ENCODE measurements at regions not wholly inside any gene's neighbourhood (a gene's known extent, or its start where the extent isn't known, plus 50 kb on each side); places are given as distances from the start of the nearest gene placed in this dataset.
"Not testable (repeated sequence)": the region's sequence is repeated elsewhere in the genome, so short reads cannot be mapped to it uniquely, and the experiment has no call there.

GRCh38 chr3:124149081-124149480, 157.2 kb upstream of the ROPN1 start:
- Histone ChIP-seq H3K9ac (ENCODE audit: low read depth in 1 of 2, low read length in 2 of 2) (no peak overlapping the region), H3K9me3 (ENCODE audit: control insufficient read depth in 2 of 2, low read length in 2 of 2) (no peaks in the 10 kb centered on the region), H3K4me1 (ENCODE audit: control insufficient read depth in 2 of 2, insufficient read depth in 2 of 2, low read length in 2 of 2) (no peaks in the 10 kb centered on the region), H3K27me3 (ENCODE audit: control insufficient read depth in 2 of 2, insufficient read depth in 2 of 2, low read length in 2 of 2) (no peaks in the 10 kb centered on the region), H3K36me3 (ENCODE audit: control insufficient read depth in 2 of 2, insufficient read depth in 2 of 2, low read length in 2 of 2) (no peaks in the 10 kb centered on the region), H3K27ac (ENCODE audit: low read depth in 2 of 2, low read length in 2 of 2) (no peak overlapping the region), H3K4me3 (ENCODE audit: low read length in 2 of 2) (no peak overlapping the region)

GRCh38 chr3:124149771-124150170, 157.8 kb upstream of the ROPN1 start:
- H3K27ac ChIP-seq (ENCODE audit: low read depth in 2 of 2, low read length in 2 of 2), result no peak overlapping the region
- H3K36me3 ChIP-seq (ENCODE audit: control insufficient read depth in 2 of 2, insufficient read depth in 2 of 2, low read length in 2 of 2), result no peaks in the 10 kb centered on the region
- no peak overlapping the region for H3K4me3 ChIP-seq (ENCODE audit: low read length in 2 of 2)
- H3K9me3 ChIP-seq (ENCODE audit: control insufficient read depth in 2 of 2, low read length in 2 of 2), result no peaks in the 10 kb centered on the region
- H3K4me1 ChIP-seq (ENCODE audit: control insufficient read depth in 2 of 2, insufficient read depth in 2 of 2, low read length in 2 of 2), result no peaks in the 10 kb centered on the region
- no peaks in the 10 kb centered on the region for H3K27me3 ChIP-seq (ENCODE audit: control insufficient read depth in 2 of 2, insufficient read depth in 2 of 2, low read length in 2 of 2)
- H3K9ac ChIP-seq (ENCODE audit: low read depth in 1 of 2, low read length in 2 of 2), result no peak overlapping the region

- H3K9me3 ChIP-seq (ENCODE audit: control insufficient read depth in 2 of 2, low read length in 2 of 2); H3K36me3 ChIP-seq (ENCODE audit: control insufficient read depth in 2 of 2, insufficient read depth in 2 of 2, low read length in 2 of 2); H3K9ac ChIP-seq (ENCODE audit: low read depth in 1 of 2, low read length in 2 of 2): not testable (repeated sequence)
Measured at GRCh38 chr3:124152891-124153290, 161.0 kb upstream of the ROPN1 start.

GRCh38 chr3:124156866-124157712, 165.2 kb upstream of the ROPN1 start:
- H3K27ac ChIP-seq (ENCODE audit: low read depth in 2 of 2, low read length in 2 of 2), result no peak overlapping the region
- no peaks in the 10 kb centered on the region for H3K4me1 ChIP-seq (ENCODE audit: control insufficient read depth in 2 of 2, insufficient read depth in 2 of 2, low read length in 2 of 2)
- H3K9me3 ChIP-seq (ENCODE audit: control insufficient read depth in 2 of 2, low read length in 2 of 2), result no peaks in the 10 kb centered on the region
- H3K9ac ChIP-seq (ENCODE audit: low read depth in 1 of 2, low read length in 2 of 2), result no peak overlapping the region
- no peaks in the 10 kb centered on the region for H3K27me3 ChIP-seq (ENCODE audit: control insufficient read depth in 2 of 2, insufficient read depth in 2 of 2, low read length in 2 of 2)
- H3K4me3 ChIP-seq (ENCODE audit: low read length in 2 of 2), result no peak overlapping the region
- no peaks in the 10 kb centered on the region for H3K36me3 ChIP-seq (ENCODE audit: control insufficient read depth in 2 of 2, insufficient read depth in 2 of 2, low read length in 2 of 2)

More at GRCh38 chr3:124152891-124153290, 161.0 kb upstream of the ROPN1 start:
- H3K27me3 ChIP-seq (ENCODE audit: control insufficient read depth in 2 of 2, insufficient read depth in 2 of 2, low read length in 2 of 2); H3K4me3 ChIP-seq (ENCODE audit: low read length in 2 of 2); H3K4me1 ChIP-seq (ENCODE audit: control insufficient read depth in 2 of 2, insufficient read depth in 2 of 2, low read length in 2 of 2); H3K27ac ChIP-seq (ENCODE audit: low read depth in 2 of 2, low read length in 2 of 2): not testable (repeated sequence)

GRCh38 chr3:124157748-124158147, 165.8 kb upstream of the ROPN1 start:
- H3K4me1 ChIP-seq (ENCODE audit: control insufficient read depth in 2 of 2, insufficient read depth in 2 of 2, low read length in 2 of 2), result no peaks in the 10 kb centered on the region
- no peaks in the 10 kb centered on the region for H3K27me3 ChIP-seq (ENCODE audit: control insufficient read depth in 2 of 2, insufficient read depth in 2 of 2, low read length in 2 of 2)
- H3K36me3 ChIP-seq (ENCODE audit: control insufficient read depth in 2 of 2, insufficient read depth in 2 of 2, low read length in 2 of 2), result no peaks in the 10 kb centered on the region
- no peak overlapping the region for H3K9ac ChIP-seq (ENCODE audit: low read depth in 1 of 2, low read length in 2 of 2)
- no peak overlapping the region for H3K4me3 ChIP-seq (ENCODE audit: low read length in 2 of 2)
- H3K9me3 ChIP-seq (ENCODE audit: control insufficient read depth in 2 of 2, low read length in 2 of 2), result no peaks in the 10 kb centered on the region
- H3K27ac ChIP-seq (ENCODE audit: low read depth in 2 of 2, low read length in 2 of 2), result no peak overlapping the region

GRCh38 chr3:124158168-124158881, 166.4 kb upstream of the ROPN1 start:
- H3K4me3 ChIP-seq (ENCODE audit: low read length in 2 of 2), result no peak overlapping the region
- no peak overlapping the region for H3K9ac ChIP-seq (ENCODE audit: low read depth in 1 of 2, low read length in 2 of 2)
- no peaks in the 10 kb centered on the region for H3K4me1 ChIP-seq (ENCODE audit: control insufficient read depth in 2 of 2, insufficient read depth in 2 of 2, low read length in 2 of 2)
- no peaks in the 10 kb centered on the region for H3K27me3 ChIP-seq (ENCODE audit: control insufficient read depth in 2 of 2, insufficient read depth in 2 of 2, low read length in 2 of 2)
- H3K9me3 ChIP-seq (ENCODE audit: control insufficient read depth in 2 of 2, low read length in 2 of 2), result no peaks in the 10 kb centered on the region
- no peak overlapping the region for H3K27ac ChIP-seq (ENCODE audit: low read depth in 2 of 2, low read length in 2 of 2)
- no peaks in the 10 kb centered on the region for H3K36me3 ChIP-seq (ENCODE audit: control insufficient read depth in 2 of 2, insufficient read depth in 2 of 2, low read length in 2 of 2)

GRCh38 chr3:124161448-124161847, 169.5 kb upstream of the ROPN1 start:
- no peaks in the 10 kb centered on the region for H3K27me3 ChIP-seq (ENCODE audit: control insufficient read depth in 2 of 2, insufficient read depth in 2 of 2, low read length in 2 of 2)
- H3K9me3 ChIP-seq (ENCODE audit: control insufficient read depth in 2 of 2, low read length in 2 of 2), result no peaks in the 10 kb centered on the region
- no peak overlapping the region for H3K4me3 ChIP-seq (ENCODE audit: low read length in 2 of 2)
- no peak overlapping the region for H3K9ac ChIP-seq (ENCODE audit: low read depth in 1 of 2, low read length in 2 of 2)
- no peaks in the 10 kb centered on the region for H3K4me1 ChIP-seq (ENCODE audit: control insufficient read depth in 2 of 2, insufficient read depth in 2 of 2, low read length in 2 of 2)
- no peak overlapping the region for H3K27ac ChIP-seq (ENCODE audit: low read depth in 2 of 2, low read length in 2 of 2)
- H3K36me3 ChIP-seq (ENCODE audit: control insufficient read depth in 2 of 2, insufficient read depth in 2 of 2, low read length in 2 of 2), result no peaks in the 10 kb centered on the region

GRCh38 chr3:124163689-124164088, 171.8 kb upstream of the ROPN1 start:
- H3K27ac ChIP-seq (ENCODE audit: low read depth in 2 of 2, low read length in 2 of 2), result no peak overlapping the region
- no peaks in the 10 kb centered on the region for H3K27me3 ChIP-seq (ENCODE audit: control insufficient read depth in 2 of 2, insufficient read depth in 2 of 2, low read length in 2 of 2)
- H3K36me3 ChIP-seq (ENCODE audit: control insufficient read depth in 2 of 2, insufficient read depth in 2 of 2, low read length in 2 of 2), result no peaks in the 10 kb centered on the region

GRCh38 chr3:124168271-124168670, 176.3 kb upstream of the ROPN1 start:
- Histone ChIP-seq H3K36me3 (ENCODE audit: control insufficient read depth in 2 of 2, insufficient read depth in 2 of 2, low read length in 2 of 2) (no peaks in the 10 kb centered on the region), H3K4me3 (ENCODE audit: low read length in 2 of 2) (no peak overlapping the region), H3K27ac (ENCODE audit: low read depth in 2 of 2, low read length in 2 of 2) (no peak overlapping the region), H3K4me1 (ENCODE audit: control insufficient read depth in 2 of 2, insufficient read depth in 2 of 2, low read length in 2 of 2) (no peaks in the 10 kb centered on the region), H3K27me3 (ENCODE audit: control insufficient read depth in 2 of 2, insufficient read depth in 2 of 2, low read length in 2 of 2) (no peaks in the 10 kb centered on the region), H3K9ac (ENCODE audit: low read depth in 1 of 2, low read length in 2 of 2) (no peak overlapping the region), H3K9me3 (ENCODE audit: control insufficient read depth in 2 of 2, low read length in 2 of 2) (no peaks in the 10 kb centered on the region)

More at GRCh38 chr3:124163689-124164088, 171.8 kb upstream of the ROPN1 start:
- no peaks in the 10 kb centered on the region for H3K4me1 ChIP-seq (ENCODE audit: control insufficient read depth in 2 of 2, insufficient read depth in 2 of 2, low read length in 2 of 2)
- no peaks in the 10 kb centered on the region for H3K9me3 ChIP-seq (ENCODE audit: control insufficient read depth in 2 of 2, low read length in 2 of 2)
- H3K4me3 ChIP-seq (ENCODE audit: low read length in 2 of 2), result no peak overlapping the region
- no peak overlapping the region for H3K9ac ChIP-seq (ENCODE audit: low read depth in 1 of 2, low read length in 2 of 2)

GRCh38 chr3:124172283-124172682, 180.4 kb upstream of the ROPN1 start:
- no peak overlapping the region for H3K4me3 ChIP-seq (ENCODE audit: low read length in 2 of 2)
- no peak overlapping the region for H3K27ac ChIP-seq (ENCODE audit: low read depth in 2 of 2, low read length in 2 of 2)
- no peak overlapping the region for H3K9ac ChIP-seq (ENCODE audit: low read depth in 1 of 2, low read length in 2 of 2)
- H3K27me3 ChIP-seq (ENCODE audit: control insufficient read depth in 2 of 2, insufficient read depth in 2 of 2, low read length in 2 of 2), result no peaks in the 10 kb centered on the region
- no peaks in the 10 kb centered on the region for H3K9me3 ChIP-seq (ENCODE audit: control insufficient read depth in 2 of 2, low read length in 2 of 2)
- H3K4me1 ChIP-seq (ENCODE audit: control insufficient read depth in 2 of 2, insufficient read depth in 2 of 2, low read length in 2 of 2), result no peaks in the 10 kb centered on the region
- H3K36me3 ChIP-seq (ENCODE audit: control insufficient read depth in 2 of 2, insufficient read depth in 2 of 2, low read length in 2 of 2), result no peaks in the 10 kb centered on the region

Data from mucosa of rectum (tissue), 2 donors.